K562 (cell line): ENCODE measurements at regions not wholly inside any gene's neighbourhood (a gene's known extent, or its start where the extent isn't known, plus 50 kb on each side); places are given as distances from the start of the nearest gene placed in this dataset.

Experiments used
- ATAC-seq: fragments of 200-7000 bp; cut with Tn5 transposase; 3 replicates; pipeline ENCODE4 v1.9.1; 2020; ENCODE audit warnings: moderate library complexity
- BruUV-seq: library from RNA; stranded (reverse); fragments of 400-500 nt; replicated peaks from 2 replicates; lab custom pipeline; 2021; lab: Mats Ljungman, UMichigan
- CTCF ChIA-PET: fragments of 300-600 bp; formaldehyde crosslinking; extraction: SDS; loops from one replicate; lab custom pipeline; 2021; ENCODE audit warnings: low intra/inter-chr PET ratio; lab: Yijun Ruan, JAX
- POLR2A ChIA-PET: fragments of 300-600, 350-650 bp; sonication (Branson Sonifier 250); formaldehyde crosslinking; extraction: SDS; loops from one replicate; lab custom pipeline; 2021; ENCODE audit warnings: antibody characterized with exemption, inconsistent platforms; lab: Yijun Ruan, JAX
- DNase-seq, 4 experiments: peaks; one replicate each; pipeline versions ENCODE4 v3.0.0 to v3.0.0-alpha.2; 2011 to 2018; ENCODE audit warnings: low spot score in 3 of 4, mixed read lengths in 3 of 4; ENCODE audit errors: extremely low read depth in 1 of 4
- FAIRE-seq: peaks from 2 replicates; lab custom pipeline; 2011; peaks lifted over from hg19 to GRCh38; lab: Jason Lieb, UNC
- H2AFZ ChIP-seq: 2 replicates; pipeline ENCODE4 v1.6.0; 2011; ENCODE audit warnings: low read depth, low read length, control low read depth, inconsistent platforms
- H3K27ac ChIP-seq: fragments of 200-600 bp; 3 replicates; pipeline ENCODE4 v1.8.0; 2011; ENCODE audit warnings: low read depth, mild to moderate bottlenecking, control low read depth, inconsistent platforms, low read length, moderate library complexity, mixed read lengths; ENCODE audit errors: extremely low read depth
- H3K27me3 ChIP-seq, 2 experiments: fragments of 300-600 bp in 1 of 2; 2 replicates in 1 of 2; 3 replicates in 1 of 2; pipeline versions ENCODE4 v1.6.0 to v1.8.0; 2011; ENCODE audit warnings: inconsistent platforms in 2 of 2, low read length in 2 of 2, mild to moderate bottlenecking in 1 of 2, mixed read lengths in 1 of 2, moderate library complexity in 1 of 2; ENCODE audit not compliant: control insufficient read depth in 2 of 2, insufficient read depth in 2 of 2
- H3K36me3 ChIP-seq: fragments of 300-600 bp; 3 replicates; pipeline ENCODE4 v1.8.0; 2011; ENCODE audit warnings: mild to moderate bottlenecking, low read length, inconsistent platforms; ENCODE audit not compliant: control insufficient read depth, insufficient read depth
- H3K4me1 ChIP-seq, 2 experiments: fragments of 200-600 bp in 1 of 2; replicated peaks in 1 of 2; 2 replicates in 1 of 2; 3 replicates in 1 of 2; pipeline versions ENCODE4 v1.5.1 to v1.8.0; 2011; ENCODE audit warnings: inconsistent platforms in 2 of 2, low read length in 2 of 2, mild to moderate bottlenecking in 1 of 2, mixed read lengths in 1 of 2, moderate library complexity in 1 of 2; ENCODE audit not compliant: control insufficient read depth in 2 of 2, insufficient read depth in 2 of 2
- H3K4me2 ChIP-seq: 2 replicates; pipeline ENCODE4 v1.6.1; 2011; ENCODE audit warnings: low read length, control low read depth, inconsistent platforms, mixed read lengths; ENCODE audit not compliant: insufficient read depth
- H3K4me3 ChIP-seq: fragments of 200-600 bp; sonication (generic), shearing (Covaris generic); 2 replicates; pipeline ENCODE4 v1.5.1; 2016; ENCODE audit warnings: control low read depth, inconsistent platforms
- H3K79me2 ChIP-seq: fragments of 200-600 bp; 3 replicates; pipeline ENCODE4 v1.8.0; 2011; ENCODE audit warnings: low read length, inconsistent platforms; ENCODE audit not compliant: control insufficient read depth, insufficient read depth
- H3K9ac ChIP-seq, 2 experiments: 2 replicates each; pipeline versions ENCODE4 v1.6.0 to v1.6.1; 2011; ENCODE audit warnings: low read depth in 2 of 2, low read length in 2 of 2, control low read depth in 1 of 2, inconsistent platforms in 1 of 2, mild to moderate bottlenecking in 1 of 2, mixed read lengths in 1 of 2; ENCODE audit not compliant: insufficient read depth in 1 of 2
- H3K9me1 ChIP-seq: one replicate; pipeline ENCODE4 v1.6.0; 2011; ENCODE audit warnings: inconsistent platforms, mild to moderate bottlenecking, low read length, moderate library complexity; ENCODE audit not compliant: control insufficient read depth, insufficient read depth
- H3K9me3 ChIP-seq: replicated peaks from 2 replicates; pipeline ENCODE4 v1.5.1; 2011; ENCODE audit warnings: low read depth, low read length, inconsistent platforms; ENCODE audit not compliant: control insufficient read depth, insufficient read depth
- H4K20me1 ChIP-seq: replicated peaks from 2 replicates; pipeline ENCODE4 v1.6.1; 2011; ENCODE audit warnings: low read length, inconsistent platforms, mixed read lengths; ENCODE audit not compliant: control insufficient read depth, insufficient read depth
- ARHGAP35 ChIP-seq: fragments of 450-650 bp; IDR thresholded peaks from 2 replicates; pipeline ENCODE4 v1.6.1; 2018; ENCODE audit not compliant: partially characterized antibody
- GABPA ChIP-seq: fragments of 200-800 bp; sonication (Bioruptor generic); conservative IDR thresholded peaks from 2 replicates; pipeline ENCODE4 v1.6.1; 2016; ENCODE audit warnings: low read depth, missing genetic modification characterization, missing compliant biosample characterization
- HCFC1 ChIP-seq: IDR thresholded peaks from 2 replicates; pipeline ENCODE4 v1.6.1; 2012; ENCODE audit warnings: low read depth, low read length, improper control_type of control experiment
- JUNB ChIP-seq: fragments of 450-650 bp; formaldehyde crosslinking; conservative IDR thresholded peaks from 2 replicates; pipeline ENCODE4 v1.4.0; 2020; ENCODE audit warnings: mild to moderate bottlenecking
- POLR3G ChIP-seq: IDR thresholded peaks from 2 replicates; pipeline ENCODE4 v1.6.1; 2011; ENCODE audit not compliant: insufficient read length, insufficient replicate concordance; ENCODE audit errors: extremely low read depth
- RBM17 ChIP-seq: fragments of 200-400 bp; formaldehyde crosslinking; IDR thresholded peaks from 2 replicates; pipeline ENCODE4 v1.6.1; 2017; ENCODE audit warnings: low read depth, mild to moderate bottlenecking, low read length, borderline replicate concordance
- RUNX1 ChIP-seq: sonication (generic); IDR thresholded peaks from 2 replicates; pipeline ENCODE4 v1.6.1; 2016; ENCODE audit warnings: antibody characterized with exemption, low read depth
- SNAPC5 ChIP-seq: fragments of 250-450 bp; sonication (Bioruptor Pico); IDR thresholded peaks from 2 replicates; pipeline ENCODE4 v1.8.0; 2021; ENCODE audit warnings: moderate library complexity, mild to moderate bottlenecking, inconsistent platforms
- SNRNP70 ChIP-seq: fragments of 200-400 bp; formaldehyde crosslinking; optimal IDR thresholded peaks from 2 replicates; pipeline ENCODE3; 2017; ENCODE audit warnings: low read depth, low read length
- TSHZ1 ChIP-seq: fragments of 250-450 bp; sonication (Bioruptor Pico); IDR thresholded peaks from 2 replicates; pipeline ENCODE4 v1.4.0; 2020; ENCODE audit warnings: mild to moderate bottlenecking, moderate library complexity
- ZNF232 ChIP-seq: sonication (generic); formaldehyde crosslinking; IDR thresholded peaks from 2 replicates; pipeline ENCODE4 v1.8.0; 2022; ENCODE audit warnings: mild to moderate bottlenecking, missing genetic modification reagents
- ZNF780A ChIP-seq: fragments of 250-450 bp; sonication (Bioruptor Pico); IDR thresholded peaks from 2 replicates; pipeline ENCODE4 v1.5.0; 2021; ENCODE audit warnings: mild to moderate bottlenecking
- WGBS: fragments of 100-300 bp; shearing (Covaris generic); methylation state at CpG from one replicate; pipeline ENCODE4 v1.1.6; 2016; ENCODE audit warnings: low coverage, mixed read lengths; ENCODE audit not compliant: insufficient coverage; ENCODE audit errors: missing lambda C conversion rate; 5-methylcytosine and 5-hydroxymethylcytosine counted together
- in situ Hi-C: fragments of 300-500 bp; cut with MboI; formaldehyde crosslinking; loops from 4 replicates; pipeline ENCODE4 v1.15.0; 2018; ENCODE audit warnings: inconsistent platforms, mixed read lengths
- intact Hi-C: fragments of 100-400 bp; cut with micrococcal nuclease; formaldehyde crosslinking; loops from 2 replicates; pipeline ENCODE4 v1.14.2; 2022

DNA sequence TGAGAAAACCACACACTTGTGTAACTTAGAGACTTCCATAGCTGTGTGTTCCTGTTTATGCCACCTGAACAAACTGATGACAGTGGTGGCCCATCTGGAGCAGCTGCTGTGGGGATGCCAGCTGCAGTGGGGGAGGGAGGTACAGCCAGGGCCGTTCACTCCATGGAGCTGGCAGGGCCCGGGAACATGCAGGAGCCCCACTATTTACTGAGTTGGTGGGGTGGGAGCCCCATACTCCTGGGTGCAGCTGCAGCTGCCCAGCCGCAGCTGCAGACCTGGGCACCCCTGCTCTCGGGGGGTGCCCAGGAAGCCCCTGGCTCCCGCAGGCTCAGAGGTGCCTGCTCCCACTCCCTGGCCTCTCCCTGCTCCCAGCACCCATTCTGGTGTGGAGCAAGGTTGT is 398.6 kb upstream of the RASGEF1B start:
- Histone ChIP-seq H3K79me2 (no peaks in the 10 kb centered on the region), H3K9me1 (no peaks in the 10 kb centered on the region), H3K4me1 (no peaks in the 10 kb centered on the region; a peak in 1 of 5 replicates), H3K4me2 (no peak overlapping the region), H3K9me3 (no peaks in the 10 kb centered on the region), H3K36me3 (no peaks in the 10 kb centered on the region), H3K9ac (no peak overlapping the region), H2AFZ (no peak overlapping the region), H3K4me3 (no peak overlapping the region), H3K27ac (no peak overlapping the region), H3K27me3 (no peaks in the 10 kb centered on the region; a peak in 1 of 5 replicates), H4K20me1 (no peaks in the 10 kb centered on the region)
- in situ Hi-C loops (no loop called here), intact Hi-C loops (no loop called here)
- FAIRE-seq (no peak), ATAC-seq (no peak), DNase-seq (no peak)
- ChIA-PET CTCF (no interaction called here), POLR2A (no interaction called here)
- WGBS, result 0% methylated on average over 5 of the region's 5 CpGs
- BruUV-seq, result no TSS peak
- TF ChIP-seq RUNX1, result no peak
- no peak for TF ChIP-seq TSHZ1 (CRISPR knock-in tag)
- no peak for TF ChIP-seq JUNB
- no peak for TF ChIP-seq SNRNP70
- TF ChIP-seq SNAPC5 (CRISPR knock-in tag), result no peak
- TF ChIP-seq GABPA (tag), result no peak
- TF ChIP-seq RBM17, result no peak
- no peak for TF ChIP-seq ZNF780A
- no peak for TF ChIP-seq ARHGAP35
- no peak for TF ChIP-seq ZNF232 (CRISPR knock-in tag)
- no peak for TF ChIP-seq POLR3G
- no peak for TF ChIP-seq HCFC1
